ENCODE measurements at regions not wholly inside any gene's neighbourhood (a gene's known extent, or its start where the extent isn't known, plus 50 kb on each side); places are given as distances from the start of the nearest gene placed in this dataset.

- TF ChIP-seq CHD1 (IDR thresholded peaks at IDR 0.05; ENCODE audit: low read depth, low read length) (no peak), CTCF (conservative IDR thresholded peaks at IDR 0.05; ENCODE audit: low read depth, low read length) (no peak), POLR2A (IDR thresholded peaks at IDR 0.05; ENCODE audit: low read depth, low read length) (no peak), SMC3 (IDR thresholded peaks at IDR 0.05; ENCODE audit: low read depth, low read length) (no peak)
Measured at GRCh38 chr7:47191316-47191715, 390.6 kb downstream of the TNS3 start.

All from IMR-90 (cell line).